PC-3 (cell line): ENCODE measurements at regions not wholly inside any gene's neighbourhood (a gene's known extent, or its start where the extent isn't known, plus 50 kb on each side); places are given as distances from the start of the nearest gene placed in this dataset.

Experiments
- ATAC-seq: fragments of 200-7000 bp; cut with Tn5 transposase; 2 replicates; pipeline ENCODE4 v1.9.1; 2020; ENCODE audit warnings: mild to moderate bottlenecking, moderate library complexity
- BruUV-seq: library from RNA; stranded (reverse); fragments of 400-500 nt; replicated peaks from 2 replicates; lab custom pipeline; 2021; lab: Mats Ljungman, UMichigan
- CTCF ChIA-PET: fragments of 300-600 bp; sonication (Branson Sonifier 250); formaldehyde crosslinking; loops from one replicate; lab custom pipeline; 2022; ENCODE audit warnings: antibody characterized with exemption; lab: Charles Lee
- POLR2A ChIA-PET: fragments of 300-600 bp; sonication (Branson Sonifier 250); formaldehyde crosslinking; loops from one replicate; lab custom pipeline; 2022; ENCODE audit warnings: antibody characterized with exemption; ENCODE audit not compliant: unreplicated experiment; lab: Charles Lee
- DNase-seq: peaks from one replicate; pipeline ENCODE4 v3.0.0-alpha.2; 2015
- H2AFZ ChIP-seq: fragments of 300-600 bp; sonication (generic); 2 replicates; pipeline ENCODE4 v1.6.0; 2016; ENCODE audit warnings: antibody characterized with exemption, low read length
- H3F3A ChIP-seq: fragments of 300-600 bp; sonication (generic); one replicate; pipeline ENCODE4 v1.6.0; 2017; ENCODE audit warnings: antibody characterized with exemption, low read length, control low read depth, mild to moderate bottlenecking; ENCODE audit not compliant: unreplicated experiment
- H3K27ac ChIP-seq: fragments of 300-600 bp; sonication (generic); 2 replicates; pipeline ENCODE4 v1.5.1; 2016; ENCODE audit warnings: mild to moderate bottlenecking, low read length
- H3K27me3 ChIP-seq: fragments of 300-600 bp; sonication (generic); 2 replicates; pipeline ENCODE4 v1.6.1; 2016; ENCODE audit warnings: low read length, mixed read lengths
- H3K36me3 ChIP-seq: fragments of 300-600 bp; sonication (generic); 2 replicates; pipeline ENCODE4 v1.6.1; 2016; ENCODE audit warnings: low read depth, mixed run types, low read length, mixed read lengths
- H3K4me1 ChIP-seq: fragments of 300-600 bp; sonication (generic); 2 replicates; pipeline ENCODE4 v1.5.1; 2016; ENCODE audit warnings: low read length; ENCODE audit not compliant: insufficient read depth
- H3K4me2 ChIP-seq: fragments of 300-600 bp; sonication (generic); 2 replicates; pipeline ENCODE4 v1.6.0; 2016; ENCODE audit warnings: low read length
- H3K4me3 ChIP-seq: fragments of 300-600 bp; sonication (generic); 2 replicates; pipeline ENCODE4 v1.5.1; 2016; ENCODE audit warnings: mild to moderate bottlenecking, low read length, mixed read lengths
- H3K79me2 ChIP-seq: fragments of 300-600 bp; sonication (generic); 2 replicates; pipeline ENCODE4 v1.6.1; 2017; ENCODE audit warnings: low read length, mixed read lengths
- H3K9ac ChIP-seq: fragments of 300-600 bp; sonication (generic); 2 replicates; pipeline ENCODE4 v1.6.0; 2016; ENCODE audit warnings: mild to moderate bottlenecking, low read length
- H3K9me2 ChIP-seq: fragments of 300-600 bp; sonication (generic); replicated peaks from 2 replicates; pipeline ENCODE4 v1.6.1; 2016; ENCODE audit warnings: mixed run types, low read length, mixed read lengths
- H3K9me3 ChIP-seq: fragments of 300-600 bp; sonication (generic); 2 replicates; pipeline ENCODE4 v1.6.1; 2016; ENCODE audit warnings: low read length, mixed read lengths
- H4K20me1 ChIP-seq: fragments of 300-600 bp; sonication (generic); 2 replicates; pipeline ENCODE4 v1.6.1; 2016; ENCODE audit warnings: low read length, mixed read lengths
- CTCF ChIP-seq: fragments of 300-600 bp; sonication (generic); conservative IDR thresholded peaks from 2 replicates; pipeline ENCODE4 v1.5.1; 2017; ENCODE audit warnings: antibody characterized with exemption, low read depth, mild to moderate bottlenecking, low read length
- EZH2 ChIP-seq: fragments of 300-600 bp; sonication (generic); IDR thresholded peaks from one replicate; pipeline ENCODE4 v1.6.1; 2017; ENCODE audit warnings: antibody characterized with exemption, mild to moderate bottlenecking, low read length; ENCODE audit not compliant: unreplicated experiment
- EZH2phosphoT487 ChIP-seq: fragments of 300-600 bp; sonication (generic); IDR thresholded peaks from 2 replicates; pipeline ENCODE4 v1.6.1; 2018; ENCODE audit warnings: mild to moderate bottlenecking, antibody characterized with exemption, low read length, borderline replicate concordance
- intact Hi-C: fragments of 100-400 bp; cut with micrococcal nuclease; formaldehyde crosslinking; loops from 2 replicates; pipeline ENCODE4 v1.9.0; 2023

DNA sequence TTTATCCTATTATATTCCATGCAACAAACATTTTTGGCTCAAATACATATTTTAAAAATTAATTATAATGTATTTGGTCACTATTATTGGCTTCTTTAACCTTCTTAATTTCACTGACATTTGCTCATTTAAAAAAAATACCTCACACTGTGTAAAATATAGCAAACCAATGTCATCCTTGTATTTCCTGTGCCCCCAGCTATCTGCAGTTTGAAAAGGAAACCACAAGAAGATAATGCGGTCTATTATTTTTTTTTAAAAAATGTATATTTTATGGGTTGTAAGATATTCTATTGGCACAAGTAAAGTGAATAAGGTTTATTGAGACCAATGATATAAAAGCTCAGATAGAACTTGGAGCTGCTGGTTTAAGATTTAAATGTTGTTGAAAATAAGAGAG, 904.2 kb downstream of the SI start:
- H3K79me2 ChIP-seq: no peaks in the 10 kb centered on the region
- H2AFZ ChIP-seq: no peak overlapping the region
- no peaks in the 10 kb centered on the region for H3F3A ChIP-seq
- ChIA-PET POLR2A (no interaction called here), CTCF (no interaction called here)
- H3K9ac ChIP-seq: no peak overlapping the region
- H3K36me3 ChIP-seq: no peaks in the 10 kb centered on the region
- H3K9me2 ChIP-seq: no peaks in the 10 kb centered on the region
- BruUV-seq: no TSS peak
- no peaks in the 10 kb centered on the region for H3K27me3 ChIP-seq
- DNase-seq (no peak), ATAC-seq (no peak)
- no peaks in the 10 kb centered on the region for H3K9me3 ChIP-seq
- H3K4me1 ChIP-seq: no peaks in the 10 kb centered on the region
- H3K4me2 ChIP-seq: no peak overlapping the region
- H4K20me1 ChIP-seq: no peaks in the 10 kb centered on the region
- TF ChIP-seq EZH2phosphoT487: no peak
- no peak for TF ChIP-seq EZH2
- TF ChIP-seq CTCF: no peak
- intact Hi-C loops: no loop called here
- H3K27ac ChIP-seq: no peak overlapping the region
- no peak overlapping the region for H3K4me3 ChIP-seq

DNA sequence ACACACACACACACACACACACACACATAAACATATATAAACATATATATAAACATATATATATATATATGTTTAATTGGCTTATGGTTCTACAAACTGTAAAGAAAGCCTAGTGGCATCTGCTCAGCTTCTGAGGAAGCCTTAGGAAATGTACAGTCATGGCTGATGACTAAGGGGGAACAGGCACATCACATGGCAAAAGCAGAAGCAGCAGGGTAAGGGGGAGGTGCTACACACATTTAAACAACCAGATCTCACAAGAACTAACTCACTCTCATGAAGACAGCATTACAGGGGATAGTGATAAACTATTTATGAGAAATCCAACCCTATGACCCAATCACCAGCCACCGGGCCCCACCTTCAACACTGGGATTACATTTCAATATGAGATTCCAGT, 922.9 kb downstream of the SI start:
- Histone ChIP-seq H3K27ac (no peak overlapping the region), H3K4me3 (no peak overlapping the region), H3K27me3 (no peaks in the 10 kb centered on the region), H3K9ac (no peak overlapping the region), H4K20me1 (no peaks in the 10 kb centered on the region), H3F3A (no peaks in the 10 kb centered on the region), H2AFZ (no peak overlapping the region), H3K4me1 (no peaks in the 10 kb centered on the region), H3K9me2 (no peaks in the 10 kb centered on the region), H3K4me2 (no peak overlapping the region), H3K36me3 (no peaks in the 10 kb centered on the region), H3K79me2 (no peaks in the 10 kb centered on the region), H3K9me3 (no peaks in the 10 kb centered on the region)
- DNase-seq (peak; percentile 7), ATAC-seq (peak; percentile 38; the same call in 1 of the 2 replicates)
- no TSS peak for BruUV-seq
- POLR2A ChIA-PET: no interaction called here
- TF ChIP-seq CTCF (no peak), EZH2phosphoT487 (no peak), EZH2 (no peak)
- CTCF ChIA-PET: no interaction called here
- intact Hi-C loops: no loop called here

- BruUV-seq: no TSS peak
- Histone ChIP-seq H3K27me3 (no peaks in the 10 kb centered on the region), H3K36me3 (no peaks in the 10 kb centered on the region), H3K27ac (no peak overlapping the region), H3K9me2 (no peaks in the 10 kb centered on the region), H3K4me1 (no peaks in the 10 kb centered on the region), H3F3A (no peaks in the 10 kb centered on the region), H2AFZ (no peak overlapping the region), H4K20me1 (no peaks in the 10 kb centered on the region), H3K9ac (no peak overlapping the region), H3K79me2 (no peaks in the 10 kb centered on the region), H3K4me2 (no peak overlapping the region), H3K9me3 (peaks cover 42% of the 10 kb centered on the region), H3K4me3 (no peak overlapping the region)
- POLR2A ChIA-PET: no interaction called here
- ATAC-seq: no peak
- CTCF ChIA-PET: no interaction called here
- no peak for DNase-seq
- intact Hi-C loops: no loop called here
- TF ChIP-seq EZH2: no peak
These were observed 933.5 kb downstream of the SI start for GRCh38 chr3:164144824-164145223.
